GM18519 (cell line): ENCODE measurements at regions not wholly inside any gene's neighbourhood (a gene's known extent, or its start where the extent isn't known, plus 50 kb on each side); places are given as distances from the start of the nearest gene placed in this dataset.
"Not testable (repeated sequence)": the region's sequence is repeated elsewhere in the genome, so short reads cannot be mapped to it uniquely, and the experiment has no call there.

Experiments used
- ATAC-seq: cut with Tn5 transposase; IDR thresholded peaks from one replicate; pipeline ENCODE4 v1.9.1; 2021; ENCODE audit warnings: mild to moderate bottlenecking, moderate library complexity; ENCODE audit not compliant: unreplicated experiment, low FRiP score

DNA sequence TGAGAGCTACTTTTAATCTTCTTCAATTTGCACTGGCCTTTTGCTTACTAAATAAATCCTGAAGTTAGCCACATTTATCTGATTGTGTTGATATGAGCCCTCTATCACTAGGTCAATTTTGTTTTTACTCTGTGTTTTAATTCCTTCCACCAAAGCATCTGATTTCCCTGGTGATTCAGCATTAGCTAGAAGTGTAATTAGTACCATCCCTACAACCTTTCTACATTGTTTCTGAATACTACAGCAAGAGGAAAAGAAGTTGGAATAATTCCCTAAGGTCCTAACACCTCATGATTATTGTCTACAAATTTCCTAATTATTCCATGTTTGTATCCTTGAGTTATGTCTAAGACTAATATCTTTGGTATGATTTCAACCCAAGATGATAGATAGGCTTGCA, 1093.6 kb downstream of the SUCLG1 start:
- ATAC-seq = no peak

- no peak for ATAC-seq
Measured at GRCh38 chr2:83364264-83364663, 1094.8 kb downstream of the SUCLG1 start.

GRCh38 chr2:83363138-83363537, 1095.9 kb downstream of the SUCLG1 start:
- not testable (repeated sequence) for ATAC-seq

DNA sequence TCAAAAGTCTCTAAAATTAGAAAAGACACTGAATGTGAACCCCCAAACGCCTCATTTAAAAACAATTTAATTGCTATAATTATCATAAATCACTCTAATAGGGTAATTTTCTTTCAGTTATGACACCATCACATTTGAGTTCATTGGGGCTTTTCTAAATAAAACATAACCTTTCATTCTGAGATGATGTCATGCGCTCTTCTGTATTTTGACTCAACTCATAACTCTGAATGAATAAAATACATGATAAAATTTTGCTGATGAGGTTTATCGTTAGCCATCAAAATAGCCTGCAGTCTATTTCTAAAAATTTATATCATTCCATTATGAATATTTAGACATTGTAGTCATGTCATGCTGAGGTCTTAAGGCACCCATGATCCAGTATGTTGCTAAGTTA, 1099.7 kb downstream of the SUCLG1 start:
- no peak for ATAC-seq

DNA sequence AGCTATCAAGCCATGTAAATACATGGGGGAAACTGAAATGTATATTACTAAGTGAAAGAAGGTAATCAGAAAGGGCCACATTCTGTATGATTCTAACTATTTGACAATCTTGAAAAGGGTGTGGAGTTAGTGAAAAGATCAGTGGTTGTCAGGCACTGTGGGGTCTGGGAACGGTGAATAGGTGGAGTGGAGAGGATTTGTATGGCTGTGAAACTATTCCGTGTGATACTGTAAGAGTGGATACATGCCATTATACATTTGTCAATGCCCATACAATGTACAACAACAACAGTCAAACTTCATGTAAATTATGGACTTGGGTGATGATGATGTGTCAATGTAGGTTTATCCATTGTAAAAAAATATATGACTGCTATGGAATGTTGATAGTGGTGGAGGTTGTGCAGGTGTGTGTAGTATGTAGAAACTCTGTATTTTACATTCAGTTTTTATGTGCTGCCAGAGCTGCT, 1116.2 kb downstream of the SUCLG1 start:
- ATAC-seq = no peak

- ATAC-seq = no peak
Measured at GRCh38 chr2:83340424-83340823, 1118.7 kb downstream of the SUCLG1 start.

DNA sequence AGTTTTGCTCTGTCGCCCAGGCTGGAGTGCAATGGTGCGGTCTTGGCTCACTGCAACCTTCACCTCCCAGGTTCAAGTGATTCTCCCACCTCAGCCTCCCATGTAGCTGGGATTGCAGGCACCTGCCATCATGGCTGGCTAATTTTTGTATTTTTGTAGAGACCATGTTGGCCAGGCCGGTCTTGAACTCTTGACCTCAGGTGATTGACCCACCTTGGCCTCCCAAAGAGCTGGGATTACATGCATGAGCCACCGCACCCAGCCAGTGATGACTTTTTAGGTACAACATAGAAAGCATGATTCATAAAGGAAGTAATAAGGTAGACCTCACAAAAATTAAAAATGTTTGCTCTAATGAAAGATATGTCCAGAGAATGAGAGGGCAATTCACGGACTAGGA, 1119.1 kb downstream of the SUCLG1 start:
- ATAC-seq = not testable (repeated sequence)

DNA sequence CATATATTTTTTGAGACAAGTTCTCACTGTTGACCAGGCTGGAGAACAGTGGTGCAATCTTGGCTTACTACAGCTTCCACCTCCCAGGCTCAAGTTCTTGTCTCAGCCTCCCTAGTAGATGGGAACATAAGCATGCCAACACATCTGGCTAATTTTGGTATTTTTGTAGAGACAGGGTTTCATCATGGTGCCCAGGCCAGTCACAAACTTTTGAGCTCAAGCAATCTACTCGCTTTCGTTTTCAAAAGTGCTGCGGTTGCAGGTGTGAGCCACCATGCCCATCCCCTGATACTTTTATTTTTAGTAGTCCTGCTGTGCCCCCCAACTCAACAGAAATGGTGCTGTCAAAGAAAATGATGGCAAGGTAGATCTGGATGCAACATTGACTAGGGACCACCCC, 1127.3 kb downstream of the SUCLG1 start:
- no peak for ATAC-seq

DNA sequence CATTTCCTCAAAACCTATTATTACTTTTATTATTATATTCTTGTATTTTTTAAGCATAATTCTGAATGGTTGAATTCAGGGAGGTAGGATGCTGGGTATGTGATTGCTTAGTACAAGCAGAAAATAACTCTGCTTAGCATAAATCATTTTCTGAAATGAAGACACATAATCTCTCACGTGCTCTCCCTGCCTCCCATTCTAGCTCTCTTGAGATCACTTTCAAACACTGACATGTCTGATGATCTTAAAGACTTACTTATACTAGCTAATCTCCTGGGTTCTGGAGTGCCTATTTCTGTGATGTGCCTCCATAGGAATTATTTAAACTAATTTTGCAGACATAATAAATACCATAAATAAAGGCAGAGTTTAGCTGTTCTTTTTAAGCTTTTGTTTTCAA, 1136.0 kb downstream of the SUCLG1 start:
- ATAC-seq = no peak

DNA sequence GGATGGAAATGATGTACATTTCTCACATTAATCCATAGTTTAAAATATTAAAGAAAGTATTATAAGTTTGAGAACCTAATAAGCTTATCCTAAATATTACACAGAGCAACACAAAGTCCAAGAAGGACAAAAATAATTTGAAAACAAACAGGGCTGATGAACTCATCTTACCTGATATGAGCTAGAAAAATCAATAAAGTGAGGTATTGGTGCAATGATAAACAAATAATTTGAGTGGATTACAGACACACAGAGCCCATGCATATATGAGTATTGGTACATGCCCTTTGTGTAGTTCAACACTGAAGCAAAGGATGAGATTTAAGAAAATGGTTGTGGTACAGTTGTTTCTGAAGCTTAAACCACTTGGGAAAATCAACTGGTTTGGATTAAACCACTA, 1139.0 kb downstream of the SUCLG1 start:
- ATAC-seq = no peak

DNA sequence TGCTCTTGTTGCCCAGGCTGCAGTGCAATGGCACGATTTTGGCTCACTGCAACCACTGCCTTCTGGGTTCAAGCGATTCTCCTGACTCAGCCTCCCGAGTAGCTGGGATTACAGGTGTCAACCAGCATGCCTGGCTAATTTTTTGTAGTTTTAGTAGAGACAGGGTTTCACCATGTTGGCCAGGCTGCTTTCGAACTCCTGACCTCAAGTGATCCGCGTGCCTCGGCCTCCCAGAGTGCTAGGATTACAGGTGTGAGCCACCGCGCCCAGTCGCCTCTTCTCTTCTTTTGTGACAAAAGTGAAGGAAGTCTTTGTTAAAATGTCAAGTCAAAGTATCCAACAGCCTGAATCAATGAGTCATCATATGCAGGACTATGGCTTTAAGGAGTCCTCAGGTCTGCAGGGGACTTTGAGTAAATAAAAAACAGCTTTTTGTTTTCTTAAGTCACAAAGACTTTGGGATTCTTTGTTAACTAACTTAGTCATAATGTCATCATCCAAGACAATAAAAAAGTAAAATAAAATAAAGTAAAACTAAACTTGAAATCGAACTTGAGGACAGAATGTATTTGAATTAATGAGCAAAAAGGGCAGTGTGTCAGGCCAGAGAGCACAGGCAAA, 1153.2 kb downstream of the SUCLG1 start:
- no peak for ATAC-seq

DNA sequence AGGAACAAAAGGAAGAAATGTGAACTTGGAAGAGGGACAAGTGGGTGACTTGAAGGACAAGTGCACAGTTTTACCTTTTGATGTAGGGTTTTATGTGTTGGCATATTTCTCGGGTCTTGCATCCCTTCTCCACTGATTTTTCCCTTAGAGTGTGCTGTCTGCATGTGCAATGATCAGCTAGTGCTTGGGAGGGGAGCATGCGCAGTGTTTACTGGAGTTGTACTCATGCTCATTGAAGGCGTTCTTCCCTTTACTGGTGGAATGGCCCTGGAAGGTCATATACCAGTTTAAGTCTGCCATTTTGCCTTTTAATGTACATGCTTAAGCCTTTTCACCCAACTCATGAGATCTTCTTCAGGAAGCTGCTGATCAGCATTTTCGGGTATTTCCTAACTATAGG, 1168.0 kb downstream of the SUCLG1 start:
- no peak for ATAC-seq

DNA sequence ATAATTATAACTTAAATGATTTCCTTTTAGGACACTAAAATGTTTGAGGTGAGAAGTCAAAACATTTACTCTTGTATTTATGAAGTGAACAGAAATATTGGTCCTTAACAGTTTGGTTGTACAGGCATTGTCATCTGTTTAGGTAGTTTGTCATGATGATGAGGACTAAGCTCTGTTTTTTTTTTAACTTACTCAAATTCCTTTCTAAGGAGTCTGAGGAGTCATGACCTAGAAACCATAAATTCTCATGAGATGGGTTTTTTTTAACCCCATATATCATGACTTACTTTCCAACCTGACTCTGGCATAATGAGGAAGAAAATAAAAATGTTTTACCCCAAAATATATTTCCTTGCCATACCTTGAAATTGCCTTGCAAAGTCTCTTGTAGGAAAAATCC, 1176.2 kb downstream of the SUCLG1 start:
- no peak for ATAC-seq

- no peak for ATAC-seq
Measured at GRCh38 chr2:83282043-83282795, 1176.9 kb downstream of the SUCLG1 start.

GRCh38 chr2:83280391-83280790, 1178.7 kb downstream of the SUCLG1 start:
- ATAC-seq = no peak

GRCh38 chr2:83273322-83273721, 1185.8 kb downstream of the SUCLG1 start:
- no peak for ATAC-seq

DNA sequence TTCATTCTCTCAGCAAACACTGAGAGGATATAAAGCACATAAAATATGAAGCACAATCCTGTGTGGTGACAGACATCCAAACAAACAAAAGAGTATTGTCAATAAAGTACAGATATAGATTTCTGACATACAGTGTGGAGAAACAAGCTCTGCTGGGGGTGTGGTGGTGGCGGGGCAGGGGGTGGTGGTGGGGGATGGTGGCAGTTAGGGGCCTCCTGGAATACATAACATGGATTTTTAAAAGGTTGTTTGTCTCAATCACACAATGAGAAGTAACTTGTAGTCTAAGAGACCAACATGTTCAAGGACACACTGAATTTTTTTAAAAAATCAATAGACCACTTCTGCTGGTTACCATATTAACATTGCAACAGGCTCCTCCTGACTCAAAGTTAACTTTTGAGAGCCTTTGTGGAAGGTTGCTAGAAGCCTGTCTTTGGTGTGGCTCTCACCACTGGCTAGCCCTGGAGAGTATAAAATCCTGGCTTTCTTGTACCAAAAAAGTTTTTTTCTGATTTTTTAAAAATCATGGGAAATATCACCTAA, 1197.4 kb downstream of the SUCLG1 start:
- no peak for ATAC-seq

DNA sequence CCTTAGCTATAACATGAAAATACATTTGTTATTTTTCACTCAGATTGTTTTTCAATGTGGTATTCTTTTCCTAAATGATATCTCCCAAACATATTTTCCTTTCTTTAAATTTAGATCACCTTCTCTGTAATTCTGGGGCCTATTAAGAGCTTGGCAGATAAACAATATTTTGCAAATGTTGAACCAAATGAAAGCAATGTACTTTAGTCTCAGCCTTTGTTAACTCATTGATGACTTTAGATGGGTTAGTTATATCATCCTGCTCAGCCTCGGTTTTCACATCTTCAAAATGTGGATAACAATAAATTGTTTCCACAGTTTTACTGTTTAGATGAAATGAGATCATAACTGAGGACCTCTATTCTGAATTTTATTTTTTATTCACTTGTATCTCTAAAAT, 1205.2 kb downstream of the SUCLG1 start:
- ATAC-seq = no peak

- ATAC-seq = no peak
Measured at GRCh38 chr2:83251321-83251872, 1207.7 kb downstream of the SUCLG1 start.

DNA sequence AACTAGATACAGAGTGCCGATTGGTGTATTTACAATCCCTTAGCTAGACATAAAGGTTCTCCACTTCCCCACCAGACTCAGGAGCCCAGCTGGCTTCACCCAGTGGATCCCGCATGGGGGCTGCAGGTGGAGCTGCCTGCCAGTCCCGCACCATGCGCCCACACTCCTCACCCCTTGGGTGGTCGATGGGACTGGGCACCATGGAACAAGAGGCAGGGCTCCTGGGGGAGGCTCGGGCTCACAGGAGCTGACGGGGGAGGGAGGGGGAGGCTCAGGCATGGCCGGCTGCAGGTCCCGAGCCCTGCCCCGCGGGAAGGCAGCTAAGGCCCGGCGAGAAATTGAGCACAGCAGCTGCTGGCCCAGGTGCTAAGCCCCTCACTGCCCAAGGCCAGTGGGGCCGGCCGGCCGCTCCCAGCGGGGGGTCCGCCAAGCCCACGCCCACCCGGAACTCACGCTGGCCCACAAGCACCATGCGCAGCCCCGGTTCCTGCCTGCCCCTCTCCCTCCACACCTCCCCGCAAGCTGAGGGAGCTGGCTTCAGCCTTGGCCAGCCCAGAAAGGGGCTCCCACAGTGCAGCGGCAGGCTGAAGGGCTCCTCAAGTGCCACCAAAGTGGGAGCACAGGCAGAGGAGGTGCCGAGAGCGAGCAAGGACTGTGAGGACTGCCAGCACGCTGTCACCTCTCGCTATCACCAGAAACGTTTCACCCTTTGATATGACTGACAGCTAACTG, 1213.1 kb downstream of the SUCLG1 start:
- ATAC-seq = not testable (repeated sequence)

DNA sequence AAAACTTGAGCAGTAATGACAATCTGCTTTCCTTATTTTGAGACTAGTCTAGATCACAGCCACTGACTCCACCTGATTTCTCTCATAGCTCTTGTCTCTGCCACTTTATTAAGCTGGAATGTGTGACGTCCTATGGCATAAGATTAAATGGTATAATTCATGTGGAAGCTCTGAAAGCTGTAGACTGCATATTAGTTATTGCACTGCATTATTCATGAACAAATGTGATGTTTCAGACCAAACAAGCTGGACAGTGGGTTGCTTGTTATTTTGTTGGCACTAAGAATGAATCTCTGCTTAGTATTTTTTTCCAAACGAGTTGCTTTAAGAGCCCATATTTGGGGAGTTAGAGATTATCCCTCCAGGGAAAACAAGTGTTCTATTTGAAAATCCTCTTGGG, 1218.5 kb downstream of the SUCLG1 start:
- ATAC-seq = no peak
